ENCODE measurements at regions not wholly inside any gene's neighbourhood (a gene's known extent, or its start where the extent isn't known, plus 50 kb on each side); places are given as distances from the start of the nearest gene placed in this dataset.

DNA sequence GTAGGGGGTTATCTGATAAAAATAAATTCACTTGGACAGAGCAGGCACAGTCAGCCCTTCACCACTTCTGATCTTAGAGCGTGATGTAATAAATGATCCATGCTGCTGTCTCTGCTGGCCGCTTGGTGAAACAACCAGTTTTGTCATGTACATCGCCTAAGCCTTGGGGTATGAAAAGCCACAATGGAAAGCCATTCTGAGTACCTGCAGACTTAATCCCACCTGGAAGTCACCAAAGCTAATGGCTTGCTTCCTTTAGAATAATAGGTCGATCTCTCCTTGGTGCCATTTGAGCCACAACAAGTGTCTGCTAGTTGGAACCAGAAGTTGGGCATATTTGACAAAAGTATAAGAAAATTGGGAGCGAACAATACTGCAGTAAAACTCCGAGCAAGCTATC is 1649.7 kb upstream of the SPRY2 start:
- Histone ChIP-seq H3K27ac (ENCODE audit: low read depth) (no peak overlapping the region), H3K4me2 (peak overlapping the region; percentile 46), H4K20me1 (replicated peaks; ENCODE audit: insufficient read depth) (no peaks in the 10 kb centered on the region), H3K36me3 (ENCODE audit: insufficient read depth) (no peaks in the 10 kb centered on the region), H3K27me3 (ENCODE audit: insufficient read depth) (peaks cover 27% of the 10 kb centered on the region), H2AFZ (no peak overlapping the region), H3K4me1 (ENCODE audit: insufficient read depth) (peaks cover 70% of the 10 kb centered on the region), H3K4me3 (no peak overlapping the region), H3F3A (replicated peaks; ENCODE audit: low read depth) (no peaks in the 10 kb centered on the region), H3K9me2 (ENCODE audit: insufficient read depth) (no peaks in the 10 kb centered on the region), H3K79me2 (replicated peaks; ENCODE audit: insufficient read depth) (no peaks in the 10 kb centered on the region)
- no peaks in the 10 kb centered on the region for H3K36me3 Mint-ChIP-seq (ENCODE audit: low read depth)
- ATAC-seq (peak; percentile 72), DNase-seq (ENCODE audit: low spot score) (peak; percentile 63)
- H3K27ac Mint-ChIP-seq, result no peak overlapping the region
- peaks cover 64% of the 10 kb centered on the region for H3K4me1 Mint-ChIP-seq
- no peaks in the 10 kb centered on the region for H3K9me3 Mint-ChIP-seq
- TF ChIP-seq, protein P1, sequence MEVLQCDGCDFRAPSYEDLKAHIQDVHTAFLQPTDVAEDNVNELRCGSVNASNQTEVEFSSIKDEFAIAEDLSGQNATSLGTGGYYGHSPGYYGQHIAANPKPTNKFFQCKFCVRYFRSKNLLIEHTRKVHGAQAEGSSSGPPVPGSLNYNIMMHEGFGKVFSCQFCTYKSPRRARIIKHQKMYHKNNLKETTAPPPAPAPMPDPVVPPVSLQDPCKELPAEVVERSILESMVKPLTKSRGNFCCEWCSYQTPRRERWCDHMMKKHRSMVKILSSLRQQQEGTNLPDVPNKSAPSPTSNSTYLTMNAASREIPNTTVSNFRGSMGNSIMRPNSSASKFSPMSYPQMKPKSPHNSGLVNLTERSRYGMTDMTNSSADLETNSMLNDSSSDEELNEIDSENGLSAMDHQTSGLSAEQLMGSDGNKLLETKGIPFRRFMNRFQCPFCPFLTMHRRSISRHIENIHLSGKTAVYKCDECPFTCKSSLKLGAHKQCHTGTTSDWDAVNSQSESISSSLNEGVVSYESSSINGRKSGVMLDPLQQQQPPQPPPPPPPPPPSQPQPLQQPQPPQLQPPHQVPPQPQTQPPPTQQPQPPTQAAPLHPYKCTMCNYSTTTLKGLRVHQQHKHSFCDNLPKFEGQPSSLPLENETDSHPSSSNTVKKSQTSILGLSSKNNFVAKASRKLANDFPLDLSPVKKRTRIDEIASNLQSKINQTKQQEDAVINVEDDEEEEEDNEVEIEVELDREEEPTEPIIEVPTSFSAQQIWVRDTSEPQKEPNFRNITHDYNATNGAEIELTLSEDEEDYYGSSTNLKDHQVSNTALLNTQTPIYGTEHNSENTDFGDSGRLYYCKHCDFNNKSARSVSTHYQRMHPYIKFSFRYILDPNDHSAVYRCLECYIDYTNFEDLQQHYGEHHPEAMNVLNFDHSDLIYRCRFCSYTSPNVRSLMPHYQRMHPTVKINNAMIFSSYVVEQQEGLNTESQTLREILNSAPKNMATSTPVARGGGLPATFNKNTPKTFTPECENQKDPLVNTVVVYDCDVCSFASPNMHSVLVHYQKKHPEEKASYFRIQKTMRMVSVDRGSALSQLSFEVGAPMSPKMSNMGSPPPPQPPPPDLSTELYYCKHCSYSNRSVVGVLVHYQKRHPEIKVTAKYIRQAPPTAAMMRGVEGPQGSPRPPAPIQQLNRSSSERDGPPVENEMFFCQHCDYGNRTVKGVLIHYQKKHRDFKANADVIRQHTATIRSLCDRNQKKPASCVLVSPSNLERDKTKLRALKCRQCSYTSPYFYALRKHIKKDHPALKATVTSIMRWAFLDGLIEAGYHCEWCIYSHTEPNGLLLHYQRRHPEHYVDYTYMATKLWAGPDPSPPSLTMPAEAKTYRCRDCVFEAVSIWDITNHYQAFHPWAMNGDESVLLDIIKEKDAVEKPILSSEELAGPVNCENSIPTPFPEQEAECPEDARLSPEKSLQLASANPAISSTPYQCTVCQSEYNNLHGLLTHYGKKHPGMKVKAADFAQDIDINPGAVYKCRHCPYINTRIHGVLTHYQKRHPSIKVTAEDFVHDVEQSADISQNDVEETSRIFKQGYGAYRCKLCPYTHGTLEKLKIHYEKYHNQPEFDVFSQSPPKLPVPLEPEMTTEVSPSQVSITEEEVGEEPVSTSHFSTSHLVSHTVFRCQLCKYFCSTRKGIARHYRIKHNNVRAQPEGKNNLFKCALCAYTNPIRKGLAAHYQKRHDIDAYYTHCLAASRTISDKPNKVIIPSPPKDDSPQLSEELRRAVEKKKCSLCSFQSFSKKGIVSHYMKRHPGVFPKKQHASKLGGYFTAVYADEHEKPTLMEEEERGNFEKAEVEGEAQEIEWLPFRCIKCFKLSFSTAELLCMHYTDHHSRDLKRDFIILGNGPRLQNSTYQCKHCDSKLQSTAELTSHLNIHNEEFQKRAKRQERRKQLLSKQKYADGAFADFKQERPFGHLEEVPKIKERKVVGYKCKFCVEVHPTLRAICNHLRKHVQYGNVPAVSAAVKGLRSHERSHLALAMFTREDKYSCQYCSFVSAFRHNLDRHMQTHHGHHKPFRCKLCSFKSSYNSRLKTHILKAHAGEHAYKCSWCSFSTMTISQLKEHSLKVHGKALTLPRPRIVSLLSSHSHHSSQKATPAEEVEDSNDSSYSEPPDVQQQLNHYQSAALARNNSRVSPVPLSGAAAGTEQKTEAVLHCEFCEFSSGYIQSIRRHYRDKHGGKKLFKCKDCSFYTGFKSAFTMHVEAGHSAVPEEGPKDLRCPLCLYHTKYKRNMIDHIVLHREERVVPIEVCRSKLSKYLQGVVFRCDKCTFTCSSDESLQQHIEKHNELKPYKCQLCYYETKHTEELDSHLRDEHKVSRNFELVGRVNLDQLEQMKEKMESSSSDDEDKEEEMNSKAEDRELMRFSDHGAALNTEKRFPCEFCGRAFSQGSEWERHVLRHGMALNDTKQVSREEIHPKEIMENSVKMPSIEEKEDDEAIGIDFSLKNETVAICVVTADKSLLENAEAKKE (CRISPR knock-in tag; IDR thresholded peaks at IDR 0.05), result peak; percentile 98
- TF ChIP-seq JUNB (IDR thresholded peaks at IDR 0.05; ENCODE audit: unreplicated experiment) (no peak), POLR2AphosphoS5 (IDR thresholded peaks at IDR 0.05; ENCODE audit: low read depth) (no peak), NANOG (IDR thresholded peaks at IDR 0.05; ENCODE audit: borderline replicate concordance) (peak; percentile 72; the same call in 1 of the 2 replicates), EZH2 (IDR thresholded peaks at IDR 0.05; ENCODE audit: low read depth, unreplicated experiment) (no peak), EZH2phosphoT487 (IDR thresholded peaks at IDR 0.05; ENCODE audit: unreplicated experiment) (no peak), ZNF331 (CRISPR knock-in tag; IDR thresholded peaks at IDR 0.05; ENCODE audit: low read depth) (no peak), STAT1 (IDR thresholded peaks at IDR 0.05; ENCODE audit: unreplicated experiment) (no peak), CREB1 (CRISPR knock-in tag; IDR thresholded peaks at IDR 0.05; ENCODE audit: low read depth) (0 out of 2 replicates have a peak, but pooled peaks have one; percentile 28), ZNF114 (CRISPR knock-in tag; IDR thresholded peaks at IDR 0.05) (peak; percentile 79; the same call in 1 of the 2 replicates)
- TF ChIP-seq, protein P2, sequence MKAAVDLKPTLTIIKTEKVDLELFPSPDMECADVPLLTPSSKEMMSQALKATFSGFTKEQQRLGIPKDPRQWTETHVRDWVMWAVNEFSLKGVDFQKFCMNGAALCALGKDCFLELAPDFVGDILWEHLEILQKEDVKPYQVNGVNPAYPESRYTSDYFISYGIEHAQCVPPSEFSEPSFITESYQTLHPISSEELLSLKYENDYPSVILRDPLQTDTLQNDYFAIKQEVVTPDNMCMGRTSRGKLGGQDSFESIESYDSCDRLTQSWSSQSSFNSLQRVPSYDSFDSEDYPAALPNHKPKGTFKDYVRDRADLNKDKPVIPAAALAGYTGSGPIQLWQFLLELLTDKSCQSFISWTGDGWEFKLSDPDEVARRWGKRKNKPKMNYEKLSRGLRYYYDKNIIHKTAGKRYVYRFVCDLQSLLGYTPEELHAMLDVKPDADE (IDR thresholded peaks at IDR 0.05), result no peak
- TF ChIP-seq, protein P3, sequence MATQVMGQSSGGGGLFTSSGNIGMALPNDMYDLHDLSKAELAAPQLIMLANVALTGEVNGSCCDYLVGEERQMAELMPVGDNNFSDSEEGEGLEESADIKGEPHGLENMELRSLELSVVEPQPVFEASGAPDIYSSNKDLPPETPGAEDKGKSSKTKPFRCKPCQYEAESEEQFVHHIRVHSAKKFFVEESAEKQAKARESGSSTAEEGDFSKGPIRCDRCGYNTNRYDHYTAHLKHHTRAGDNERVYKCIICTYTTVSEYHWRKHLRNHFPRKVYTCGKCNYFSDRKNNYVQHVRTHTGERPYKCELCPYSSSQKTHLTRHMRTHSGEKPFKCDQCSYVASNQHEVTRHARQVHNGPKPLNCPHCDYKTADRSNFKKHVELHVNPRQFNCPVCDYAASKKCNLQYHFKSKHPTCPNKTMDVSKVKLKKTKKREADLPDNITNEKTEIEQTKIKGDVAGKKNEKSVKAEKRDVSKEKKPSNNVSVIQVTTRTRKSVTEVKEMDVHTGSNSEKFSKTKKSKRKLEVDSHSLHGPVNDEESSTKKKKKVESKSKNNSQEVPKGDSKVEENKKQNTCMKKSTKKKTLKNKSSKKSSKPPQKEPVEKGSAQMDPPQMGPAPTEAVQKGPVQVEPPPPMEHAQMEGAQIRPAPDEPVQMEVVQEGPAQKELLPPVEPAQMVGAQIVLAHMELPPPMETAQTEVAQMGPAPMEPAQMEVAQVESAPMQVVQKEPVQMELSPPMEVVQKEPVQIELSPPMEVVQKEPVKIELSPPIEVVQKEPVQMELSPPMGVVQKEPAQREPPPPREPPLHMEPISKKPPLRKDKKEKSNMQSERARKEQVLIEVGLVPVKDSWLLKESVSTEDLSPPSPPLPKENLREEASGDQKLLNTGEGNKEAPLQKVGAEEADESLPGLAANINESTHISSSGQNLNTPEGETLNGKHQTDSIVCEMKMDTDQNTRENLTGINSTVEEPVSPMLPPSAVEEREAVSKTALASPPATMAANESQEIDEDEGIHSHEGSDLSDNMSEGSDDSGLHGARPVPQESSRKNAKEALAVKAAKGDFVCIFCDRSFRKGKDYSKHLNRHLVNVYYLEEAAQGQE (IDR thresholded peaks at IDR 0.05; ENCODE audit: unreplicated experiment), result no peak
- TF ChIP-seq, protein P4, sequence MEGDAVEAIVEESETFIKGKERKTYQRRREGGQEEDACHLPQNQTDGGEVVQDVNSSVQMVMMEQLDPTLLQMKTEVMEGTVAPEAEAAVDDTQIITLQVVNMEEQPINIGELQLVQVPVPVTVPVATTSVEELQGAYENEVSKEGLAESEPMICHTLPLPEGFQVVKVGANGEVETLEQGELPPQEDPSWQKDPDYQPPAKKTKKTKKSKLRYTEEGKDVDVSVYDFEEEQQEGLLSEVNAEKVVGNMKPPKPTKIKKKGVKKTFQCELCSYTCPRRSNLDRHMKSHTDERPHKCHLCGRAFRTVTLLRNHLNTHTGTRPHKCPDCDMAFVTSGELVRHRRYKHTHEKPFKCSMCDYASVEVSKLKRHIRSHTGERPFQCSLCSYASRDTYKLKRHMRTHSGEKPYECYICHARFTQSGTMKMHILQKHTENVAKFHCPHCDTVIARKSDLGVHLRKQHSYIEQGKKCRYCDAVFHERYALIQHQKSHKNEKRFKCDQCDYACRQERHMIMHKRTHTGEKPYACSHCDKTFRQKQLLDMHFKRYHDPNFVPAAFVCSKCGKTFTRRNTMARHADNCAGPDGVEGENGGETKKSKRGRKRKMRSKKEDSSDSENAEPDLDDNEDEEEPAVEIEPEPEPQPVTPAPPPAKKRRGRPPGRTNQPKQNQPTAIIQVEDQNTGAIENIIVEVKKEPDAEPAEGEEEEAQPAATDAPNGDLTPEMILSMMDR (conservative IDR thresholded peaks at IDR 0.05; ENCODE audit: low read depth in 2 of 2), result peak; percentile 12 to 37; a peak in 2 of 4 replicates
- no peak overlapping the region for H3K4me3 Mint-ChIP-seq
- peaks cover 23% of the 10 kb centered on the region for H3K27me3 Mint-ChIP-seq (ENCODE audit: insufficient read depth, low read depth, poor library complexity)
